22Rv1 (cell line): ENCODE measurements at regions not wholly inside any gene's neighbourhood (a gene's known extent, or its start where the extent isn't known, plus 50 kb on each side); places are given as distances from the start of the nearest gene placed in this dataset.

ENCODE experiments used
- CTCF ChIP-seq: fragments of 450-650 bp; IDR thresholded peaks from 2 replicates; pipeline ENCODE4 v1.5.1; 2017; ENCODE audit warnings: mild to moderate bottlenecking
- ZFX ChIP-seq: fragments of 450-650 bp; IDR thresholded peaks from 2 replicates; pipeline ENCODE4 v1.6.1; 2017; ENCODE audit warnings: antibody characterized with exemption, borderline replicate concordance

- no peak for TF ChIP-seq CTCF
- no peak for TF ChIP-seq ZFX
These were observed 136.7 kb downstream of the ZNF664 start for GRCh38 chr12:124109760-124110159.
